SJCRH30 (cell line): ENCODE measurements at regions not wholly inside any gene's neighbourhood (a gene's known extent, or its start where the extent isn't known, plus 50 kb on each side); places are given as distances from the start of the nearest gene placed in this dataset.
A peak's percentile ranks its signal among the peaks of the same experiment; 100 is the strongest.
"Not testable (repeated sequence)": the region's sequence is repeated elsewhere in the genome, so short reads cannot be mapped to it uniquely, and the experiment has no call there.

Source experiments
- DNase-seq, 2 experiments: peaks; one replicate each; pipeline ENCODE4 v3.0.0-alpha.2; 2015 to 2020
- H3K27ac ChIP-seq: fragments of 250-450 bp; sonication (Bioruptor Pico); 2 replicates; pipeline ENCODE4 v1.5.1; 2020; ENCODE audit warnings: mild to moderate bottlenecking, moderate library complexity
- H3K27me3 ChIP-seq: fragments of 250-450 bp; sonication (Bioruptor Pico); 2 replicates; pipeline ENCODE4 v1.5.1; 2020; ENCODE audit warnings: mild to moderate bottlenecking, moderate library complexity
- H3K36me3 ChIP-seq: fragments of 250-450 bp; sonication (Bioruptor Pico); 2 replicates; pipeline ENCODE4 v1.5.1; 2020; ENCODE audit warnings: mild to moderate bottlenecking, moderate library complexity
- H3K4me1 ChIP-seq: fragments of 250-450 bp; sonication (Bioruptor Pico); 2 replicates; pipeline ENCODE4 v1.5.1; 2020; ENCODE audit warnings: mild to moderate bottlenecking, moderate library complexity
- H3K4me3 ChIP-seq: fragments of 250-450 bp; sonication (Bioruptor Pico); 2 replicates; pipeline ENCODE4 v1.5.1; 2020; ENCODE audit warnings: mild to moderate bottlenecking, moderate library complexity
- H3K9me3 ChIP-seq: fragments of 250-450 bp; sonication (Bioruptor Pico); replicated peaks from 2 replicates; pipeline ENCODE4 v1.5.1; 2020; ENCODE audit warnings: mild to moderate bottlenecking, moderate library complexity

DNA sequence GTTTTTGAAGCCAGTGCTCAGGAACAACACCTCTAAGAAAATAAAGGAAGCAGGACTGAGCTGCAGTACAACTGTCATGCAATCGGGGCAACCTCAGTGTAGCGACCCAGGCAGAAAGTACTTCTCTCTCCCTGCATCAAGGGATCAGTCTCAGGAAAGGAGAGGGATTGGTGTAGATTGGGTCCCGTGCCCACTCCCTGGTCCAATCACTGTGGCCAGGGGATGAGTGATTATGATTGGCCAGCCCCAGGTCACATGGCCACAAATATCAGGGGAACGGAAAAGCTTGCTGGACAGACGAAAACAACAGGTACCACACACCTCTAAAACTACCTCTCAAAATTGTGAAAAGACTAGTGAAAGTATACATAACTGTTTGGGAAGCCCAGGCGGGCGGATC is 136.2 kb upstream of the F3 start:
- no peak overlapping the region for H3K27ac ChIP-seq
- H3K4me3 ChIP-seq = no peak overlapping the region
- no peaks in the 10 kb centered on the region for H3K36me3 ChIP-seq
- H3K27me3 ChIP-seq = no peaks in the 10 kb centered on the region
- H3K4me1 ChIP-seq = peaks cover 47% of the 10 kb centered on the region
- no peaks in the 10 kb centered on the region for H3K9me3 ChIP-seq
- DNase-seq = no peak

DNA sequence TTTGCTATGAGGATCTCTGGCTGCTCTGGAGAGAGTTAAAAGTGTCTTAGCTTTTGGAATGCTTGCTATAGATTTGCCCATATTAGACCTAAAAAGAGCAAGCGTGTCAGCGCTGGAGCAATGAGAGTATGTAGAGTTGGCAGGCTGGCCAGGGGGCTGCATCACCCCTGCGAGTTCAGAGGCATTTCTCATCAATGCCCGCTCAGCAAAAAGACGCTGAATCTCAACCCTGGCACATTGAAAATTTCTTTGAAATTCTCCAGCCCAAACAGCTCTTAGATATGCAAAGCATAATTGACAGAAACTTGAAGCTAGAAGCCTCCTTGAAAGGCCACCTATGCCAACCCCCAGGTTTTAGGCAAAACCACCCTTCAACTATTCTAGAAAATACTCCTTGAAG is 135.5 kb upstream of the F3 start:
- peak overlapping the region; percentile 45; the same call in 1 of the 2 replicates for H3K27ac ChIP-seq
- no peaks in the 10 kb centered on the region for H3K9me3 ChIP-seq
- H3K4me3 ChIP-seq = no peak overlapping the region
- DNase-seq = no peak
- H3K4me1 ChIP-seq = peaks cover 48% of the 10 kb centered on the region
- no peaks in the 10 kb centered on the region for H3K36me3 ChIP-seq
- no peaks in the 10 kb centered on the region for H3K27me3 ChIP-seq

DNA sequence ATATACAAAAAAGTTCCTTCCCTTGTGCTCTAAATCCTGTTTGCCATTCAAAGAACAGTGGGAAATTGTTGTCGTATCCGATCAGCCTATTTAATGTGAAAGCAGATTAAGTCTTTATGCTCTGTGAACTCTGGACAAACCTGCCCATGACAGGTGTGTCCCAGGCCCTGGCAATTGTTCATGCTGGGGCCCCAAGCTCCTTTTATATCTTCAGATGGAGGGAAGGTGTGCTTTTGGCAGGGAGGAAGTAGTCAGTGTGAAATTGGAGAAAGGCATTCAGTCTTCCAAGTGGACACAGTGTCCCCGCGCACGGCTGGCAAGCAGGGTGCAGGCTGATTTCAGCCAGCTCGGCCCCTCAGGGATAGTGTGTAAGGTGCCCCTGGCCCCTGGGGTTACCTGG is 135.1 kb upstream of the F3 start:
- peak; percentile 21 to 51 for DNase-seq
- H3K27ac ChIP-seq = peak overlapping the region; percentile 45; the same call in 1 of the 2 replicates
- no peaks in the 10 kb centered on the region for H3K36me3 ChIP-seq
- H3K4me3 ChIP-seq = no peak overlapping the region
- no peaks in the 10 kb centered on the region for H3K9me3 ChIP-seq
- peaks cover 48% of the 10 kb centered on the region for H3K4me1 ChIP-seq
- no peaks in the 10 kb centered on the region for H3K27me3 ChIP-seq

DNA sequence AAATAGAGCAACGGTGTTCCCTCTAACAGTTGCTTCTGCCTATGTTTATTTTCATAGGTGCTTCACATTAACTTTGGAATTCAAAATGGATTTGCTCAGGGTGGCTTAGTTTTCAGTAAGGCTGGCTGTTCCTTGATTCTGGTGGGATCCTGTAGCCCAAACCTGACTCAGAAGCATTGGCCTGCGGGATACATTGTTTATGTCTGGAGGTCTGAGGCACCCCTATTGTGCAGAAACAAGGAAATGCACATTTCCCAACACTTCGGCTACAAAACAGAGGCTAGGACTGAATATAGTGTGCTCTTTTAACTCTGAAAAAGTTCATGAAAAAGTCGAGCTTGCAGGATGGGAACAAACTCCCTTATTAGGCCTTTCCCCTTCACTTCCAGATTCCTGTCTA is 133.8 kb upstream of the F3 start:
- Histone ChIP-seq H3K27ac (peak overlapping the region; percentile 45), H3K9me3 (no peaks in the 10 kb centered on the region), H3K27me3 (no peaks in the 10 kb centered on the region), H3K4me1 (peaks cover 48% of the 10 kb centered on the region), H3K36me3 (no peaks in the 10 kb centered on the region), H3K4me3 (no peak overlapping the region)
- peak; percentile 43 to 64 for DNase-seq

DNA sequence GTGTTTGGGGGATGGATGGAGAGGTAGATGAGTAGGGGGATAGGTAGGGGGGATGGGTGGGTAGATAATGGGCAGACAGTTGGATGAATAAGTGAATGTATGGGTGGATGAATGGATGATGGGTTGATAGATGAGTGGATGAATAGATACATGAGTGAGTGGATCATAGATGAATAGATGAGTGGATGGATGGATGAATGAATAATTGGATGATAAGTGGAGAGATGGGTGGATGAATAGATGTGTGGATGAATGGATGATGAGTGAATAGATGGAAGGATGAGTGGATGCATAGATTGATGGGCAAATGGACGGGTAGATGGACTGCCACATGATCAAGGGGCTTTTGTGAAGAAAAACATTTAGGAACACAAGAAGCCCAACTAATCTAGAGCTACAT is 133.3 kb upstream of the F3 start:
- Histone ChIP-seq H3K4me3 (no peak overlapping the region), H3K9me3 (no peaks in the 10 kb centered on the region), H3K27me3 (no peaks in the 10 kb centered on the region), H3K36me3 (no peaks in the 10 kb centered on the region), H3K27ac (peak overlapping the region; percentile 45), H3K4me1 (peaks cover 48% of the 10 kb centered on the region)
- no peak for DNase-seq

DNA sequence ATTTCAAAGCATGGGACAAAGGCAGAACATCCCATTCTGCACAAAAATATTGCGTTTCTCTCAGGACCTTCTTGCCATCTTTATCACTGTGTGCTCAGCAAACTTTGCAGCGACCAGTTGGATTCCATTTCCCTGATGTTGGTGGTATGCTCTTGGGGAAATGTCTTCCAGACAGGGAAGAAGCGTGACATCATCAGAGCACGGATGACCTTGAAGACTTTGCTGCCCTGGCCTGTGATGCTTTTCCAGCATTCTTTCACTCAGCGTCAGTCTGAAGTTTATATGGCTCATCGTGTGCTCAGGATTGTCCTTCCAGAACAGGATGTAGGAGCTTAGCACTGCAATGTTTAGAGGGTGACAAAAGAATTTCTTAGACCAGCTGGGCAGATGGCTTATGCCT is 131.4 kb upstream of the F3 start:
- H3K27ac ChIP-seq = no peak overlapping the region

DNA sequence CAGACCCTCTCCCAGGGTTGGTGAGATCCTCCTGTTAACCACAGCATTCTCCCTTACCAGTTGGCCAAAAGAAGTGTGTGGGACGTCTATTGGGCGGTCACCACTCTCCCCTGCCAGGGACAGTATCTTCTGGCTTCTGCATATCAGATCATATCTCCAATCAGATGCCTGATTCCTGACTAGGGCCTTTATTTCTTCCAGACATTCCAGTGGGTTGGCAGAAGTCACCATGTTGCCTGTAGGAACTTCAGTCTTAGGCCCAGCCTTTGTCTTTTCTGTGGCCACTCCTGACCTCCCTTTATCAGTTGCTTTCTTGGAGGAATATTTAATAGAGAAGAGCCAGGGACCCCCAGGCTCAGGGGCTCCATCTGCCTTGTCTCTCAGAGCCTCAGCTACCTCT is 130.4 kb upstream of the F3 start:
- Histone ChIP-seq H3K27ac (no peak overlapping the region), H3K27me3 (no peaks in the 10 kb centered on the region)
- no peak for DNase-seq

More for the DNA sequence above, 131.4 kb upstream of the F3 start:
- H3K36me3 ChIP-seq = no peaks in the 10 kb centered on the region
- H3K4me1 ChIP-seq = peaks cover 56% of the 10 kb centered on the region
- H3K4me3 ChIP-seq = no peak overlapping the region
- H3K27me3 ChIP-seq = no peaks in the 10 kb centered on the region
- no peaks in the 10 kb centered on the region for H3K9me3 ChIP-seq
- peak; percentile 15 to 26 for DNase-seq

DNA sequence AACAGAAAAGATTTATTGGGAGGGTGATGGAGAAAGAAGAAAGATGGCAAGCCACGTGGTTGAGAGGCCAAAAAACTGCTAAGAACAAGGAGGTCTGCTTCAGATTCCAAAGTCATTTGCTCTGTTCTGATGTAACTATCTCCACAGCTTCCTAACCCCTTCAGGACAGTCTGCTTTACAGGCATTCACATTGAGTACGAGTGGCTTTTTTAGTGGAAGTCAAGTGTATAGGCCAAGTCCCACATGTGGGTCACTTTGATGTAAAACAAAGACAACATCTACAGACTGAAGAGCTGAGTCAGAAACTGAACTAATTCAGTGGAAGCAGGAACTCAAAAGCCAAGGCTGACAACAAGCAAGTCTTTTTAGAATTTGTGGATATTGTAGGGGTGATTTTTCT is 128.7 kb upstream of the F3 start:
- Histone ChIP-seq H3K9me3 (0 out of 2 replicates have a peak, but pooled peaks cover 6% of the 10 kb centered on the region), H3K27ac (no peak overlapping the region), H3K27me3 (no peaks in the 10 kb centered on the region), H3K4me1 (peaks cover 35% of the 10 kb centered on the region), H3K4me3 (no peak overlapping the region), H3K36me3 (no peaks in the 10 kb centered on the region)
- no peak for DNase-seq

More for the DNA sequence above, 130.4 kb upstream of the F3 start:
- Histone ChIP-seq H3K4me3 (no peak overlapping the region), H3K36me3 (no peaks in the 10 kb centered on the region), H3K9me3 (0 out of 2 replicates have a peak, but pooled peaks cover 4% of the 10 kb centered on the region), H3K4me1 (peaks cover 52% of the 10 kb centered on the region)

DNA sequence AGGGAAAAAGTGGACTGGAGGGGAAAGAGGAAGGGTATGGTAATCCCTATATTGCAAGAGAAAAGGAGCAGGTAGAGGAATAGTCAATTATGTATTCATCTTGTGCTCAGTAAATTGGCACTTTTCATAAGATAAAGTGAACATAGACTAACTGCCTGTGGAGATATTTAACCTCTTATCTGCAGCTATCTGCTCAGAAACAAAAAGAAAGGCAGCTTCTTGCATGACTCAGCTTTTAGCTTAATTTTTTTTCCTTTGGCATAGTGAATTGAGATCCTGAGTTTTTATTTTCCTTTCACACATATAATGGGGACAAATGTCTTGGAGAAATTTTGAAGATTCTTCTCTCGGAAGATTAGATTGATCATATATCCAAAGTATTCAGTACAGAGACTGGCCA is 127.6 kb upstream of the F3 start:
- Histone ChIP-seq H3K36me3 (no peaks in the 10 kb centered on the region), H3K27me3 (no peaks in the 10 kb centered on the region), H3K9me3 (0 out of 2 replicates have a peak, but pooled peaks cover 6% of the 10 kb centered on the region), H3K27ac (no peak overlapping the region), H3K4me3 (no peak overlapping the region), H3K4me1 (peaks cover 24% of the 10 kb centered on the region)
- DNase-seq = no peak

DNA sequence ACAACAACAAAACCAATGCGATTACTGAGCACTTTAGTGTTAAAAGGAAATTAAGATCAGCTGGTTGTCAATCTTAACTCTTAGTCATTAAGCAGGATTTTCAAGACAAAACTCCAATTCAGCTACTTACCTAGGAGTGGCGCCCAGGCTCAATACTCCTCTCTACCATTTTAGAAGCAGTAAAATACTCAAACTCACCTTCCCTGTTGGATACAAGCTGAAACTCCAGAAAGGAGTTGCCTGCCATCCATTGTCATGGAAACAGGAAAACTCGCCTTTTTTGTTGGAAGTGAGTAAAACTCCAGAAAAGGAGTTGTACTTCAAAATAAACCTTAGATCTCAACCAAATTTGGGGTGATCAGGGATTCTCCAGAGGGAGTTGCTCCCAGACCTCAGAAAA is 127.0 kb upstream of the F3 start:
- Histone ChIP-seq H3K4me1 (peaks cover 17% of the 10 kb centered on the region), H3K4me3 (no peak overlapping the region), H3K27me3 (no peaks in the 10 kb centered on the region), H3K9me3 (0 out of 2 replicates have a peak, but pooled peaks cover 6% of the 10 kb centered on the region), H3K27ac (no peak overlapping the region), H3K36me3 (no peaks in the 10 kb centered on the region)
- no peak for DNase-seq

DNA sequence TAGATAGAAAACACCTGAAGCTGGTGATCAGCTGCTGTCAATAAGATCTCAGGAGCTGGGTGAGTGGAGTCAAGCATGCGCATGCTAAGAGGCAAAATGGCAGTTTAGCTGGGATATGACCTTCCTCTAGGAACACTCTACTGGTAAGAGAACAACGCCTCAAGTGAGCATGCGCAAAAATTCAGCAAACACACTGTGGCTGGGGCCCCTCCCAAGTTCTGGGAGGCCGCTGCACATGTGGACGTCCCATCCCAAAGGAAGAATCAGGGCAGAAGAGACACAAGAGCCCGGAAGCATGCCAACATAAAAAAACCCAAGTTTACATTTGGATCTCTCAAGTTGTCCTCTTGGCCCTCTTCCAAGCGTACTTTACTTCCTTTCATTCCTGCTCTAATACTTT is 126.3 kb upstream of the F3 start:
- H3K27me3 ChIP-seq = no peaks in the 10 kb centered on the region
- H3K9me3 ChIP-seq = 0 out of 2 replicates have a peak, but pooled peaks cover 6% of the 10 kb centered on the region
- peaks cover 12% of the 10 kb centered on the region for H3K4me1 ChIP-seq
- no peaks in the 10 kb centered on the region for H3K36me3 ChIP-seq
- H3K4me3 ChIP-seq = no peak overlapping the region
- H3K27ac ChIP-seq = no peak overlapping the region
- DNase-seq = no peak

DNA sequence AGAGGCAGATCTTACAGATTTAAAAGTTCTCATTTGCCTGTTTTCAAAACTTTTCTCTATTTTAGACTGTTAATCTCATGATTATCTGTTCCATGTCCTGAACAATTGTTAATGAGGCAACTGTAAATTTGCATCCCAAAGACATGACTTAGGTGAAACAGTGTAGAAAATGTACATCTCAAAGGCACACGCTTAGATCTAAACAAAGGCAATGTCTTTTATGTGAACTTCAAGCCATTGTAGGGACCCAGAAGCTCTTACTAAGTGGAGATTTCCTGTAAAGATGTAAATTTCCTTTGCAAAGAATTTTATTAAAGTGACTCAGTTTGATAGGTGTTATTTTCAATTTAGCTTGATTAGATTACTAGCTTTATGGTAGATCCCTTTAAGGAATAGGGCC is 125.2 kb upstream of the F3 start:
- Histone ChIP-seq H3K4me1 (0 out of 2 replicates have a peak, but pooled peaks cover 10% of the 10 kb centered on the region), H3K27ac (no peak overlapping the region), H3K9me3 (0 out of 2 replicates have a peak, but pooled peaks cover 6% of the 10 kb centered on the region), H3K27me3 (no peaks in the 10 kb centered on the region), H3K36me3 (no peaks in the 10 kb centered on the region), H3K4me3 (no peak overlapping the region)
- DNase-seq = no peak

DNA sequence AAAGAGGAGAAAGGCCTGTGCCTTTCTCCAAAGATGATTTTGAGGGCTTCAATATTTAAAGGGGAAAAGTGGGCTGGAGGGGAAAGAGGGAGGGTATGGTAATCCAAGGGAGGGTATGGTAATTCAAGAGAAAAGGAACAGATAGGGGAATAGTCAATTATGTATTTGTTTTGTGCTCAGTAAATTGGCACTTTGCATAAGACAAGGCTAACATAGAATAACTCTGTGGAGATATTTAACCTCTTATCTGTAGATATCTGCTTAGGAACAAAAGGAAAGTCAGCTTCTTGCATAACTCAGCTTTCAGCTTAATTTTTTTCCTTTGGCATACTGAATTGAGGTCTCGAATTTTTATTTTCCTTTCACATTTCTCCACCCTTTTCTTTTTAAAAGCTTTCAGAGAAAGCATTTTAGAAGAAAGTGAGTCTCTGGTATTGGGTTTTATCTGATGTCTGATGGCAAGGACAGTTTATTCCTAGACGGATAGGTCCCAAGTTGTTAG is 119.9 kb upstream of the F3 start:
- peaks cover 11% of the 10 kb centered on the region for H3K4me1 ChIP-seq
- no peak overlapping the region for H3K27ac ChIP-seq
- no peak overlapping the region for H3K4me3 ChIP-seq
- DNase-seq = no peak
- no peaks in the 10 kb centered on the region for H3K36me3 ChIP-seq
- no peaks in the 10 kb centered on the region for H3K27me3 ChIP-seq
- H3K9me3 ChIP-seq = no peaks in the 10 kb centered on the region

DNA sequence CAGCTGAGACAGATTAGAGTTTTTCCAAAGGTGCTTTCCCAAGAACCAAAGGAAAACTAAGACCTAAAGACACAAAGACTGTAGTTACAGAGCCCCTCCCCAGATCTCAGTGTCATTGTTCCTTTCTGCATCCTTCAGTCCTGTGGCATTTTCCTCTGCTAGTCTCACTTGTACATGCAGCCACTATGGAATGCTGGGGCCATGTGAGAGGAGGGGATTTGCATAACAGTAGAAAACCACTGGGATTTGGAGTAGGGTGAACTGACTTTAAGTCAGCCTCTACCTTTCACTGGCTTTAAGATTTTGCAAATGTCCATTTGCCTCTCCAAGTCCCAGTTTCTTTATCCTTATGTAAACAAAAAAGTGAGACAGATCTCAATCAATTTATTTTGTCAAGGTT is 119.4 kb upstream of the F3 start:
- Histone ChIP-seq H3K4me1 (peaks cover 11% of the 10 kb centered on the region), H3K27ac (no peak overlapping the region), H3K9me3 (no peaks in the 10 kb centered on the region), H3K36me3 (no peaks in the 10 kb centered on the region), H3K4me3 (no peak overlapping the region), H3K27me3 (no peaks in the 10 kb centered on the region)
- DNase-seq = peak in 1 of 2 experiments; percentile 20

DNA sequence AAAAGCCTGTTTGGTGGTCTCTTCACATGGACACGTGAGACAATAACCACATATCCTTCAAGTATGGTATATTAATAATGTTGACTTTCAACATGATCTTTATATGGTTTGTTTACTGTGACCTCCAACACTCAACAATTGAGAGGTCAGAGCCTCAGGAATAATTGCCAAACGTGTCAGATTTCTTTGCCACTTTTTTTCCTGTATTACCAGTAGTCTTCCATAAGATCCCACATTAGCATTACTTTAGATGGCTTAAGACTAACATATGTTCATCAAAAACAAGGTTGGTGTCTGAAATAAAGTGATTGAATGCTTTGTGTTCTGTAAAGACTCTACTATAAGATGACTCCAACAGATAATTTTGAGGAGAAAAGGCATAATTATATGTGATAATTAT is 118.7 kb upstream of the F3 start:
- H3K27me3 ChIP-seq = no peaks in the 10 kb centered on the region
- peaks cover 11% of the 10 kb centered on the region for H3K4me1 ChIP-seq
- no peak for DNase-seq
- H3K9me3 ChIP-seq = no peaks in the 10 kb centered on the region
- no peak overlapping the region for H3K27ac ChIP-seq
- no peaks in the 10 kb centered on the region for H3K36me3 ChIP-seq
- H3K4me3 ChIP-seq = no peak overlapping the region

DNA sequence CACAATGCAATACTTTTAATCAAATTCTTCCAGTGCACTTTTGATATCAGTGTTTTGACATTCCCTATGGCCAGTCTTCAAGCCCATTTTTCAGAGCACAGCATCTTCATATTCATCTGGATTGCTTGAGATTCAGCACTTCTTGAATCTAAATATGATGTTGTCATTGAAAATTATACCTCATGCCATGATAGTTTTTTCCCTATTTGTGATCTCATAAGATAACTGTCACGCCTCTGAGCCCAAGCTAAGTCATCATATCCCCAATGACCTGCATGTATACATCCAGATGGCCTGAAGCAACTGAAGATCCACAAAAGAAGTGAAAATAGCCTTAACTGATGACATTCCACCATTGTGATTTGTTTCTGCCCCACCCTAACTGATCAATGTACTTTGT is 117.6 kb upstream of the F3 start:
- H3K4me1 ChIP-seq = peaks cover 13% of the 10 kb centered on the region
- H3K36me3 ChIP-seq, H3K27me3 ChIP-seq, H3K27ac ChIP-seq, DNase-seq, H3K9me3 ChIP-seq, H3K4me3 ChIP-seq: not testable (repeated sequence)
